ENCODE measurements at regions not wholly inside any gene's neighbourhood (a gene's known extent, or its start where the extent isn't known, plus 50 kb on each side); places are given as distances from the start of the nearest gene placed in this dataset.

- Histone ChIP-seq H3K9me3 (ENCODE audit: control insufficient read depth in 1 of 2, insufficient read depth in 1 of 2, low read depth in 1 of 2, low read length in 2 of 2) (no peaks in the 10 kb centered on the region), H2AFZ (ENCODE audit: low read depth, low read length, poor library complexity, severe bottlenecking) (no peak overlapping the region), H3K4me1 (ENCODE audit: control insufficient read depth in 1 of 2, insufficient read depth in 2 of 2, low read length in 2 of 2) (no peaks in the 10 kb centered on the region), H3K4me3 (replicated peaks in 1 of 2; ENCODE audit: low read depth in 1 of 2, low read length in 2 of 2) (no peak overlapping the region), H3K4me2 (ENCODE audit: low read length) (no peak overlapping the region), H3K36me3 (ENCODE audit: control insufficient read depth in 1 of 2, insufficient read depth in 2 of 2, low read length in 2 of 2) (no peaks in the 10 kb centered on the region), H3K9me2 (ENCODE audit: insufficient read depth) (no peaks in the 10 kb centered on the region), H3K27ac (ENCODE audit: low read depth, low read length) (no peak overlapping the region), H3K79me2 (ENCODE audit: insufficient read depth, low read length) (no peaks in the 10 kb centered on the region), H4K20me1 (ENCODE audit: insufficient read depth) (no peaks in the 10 kb centered on the region), H3K9ac (ENCODE audit: low read length) (no peak overlapping the region), H3K27me3 (ENCODE audit: insufficient read depth, low read length) (no peaks in the 10 kb centered on the region)
- CTCF ChIA-PET = no interaction called here
- DNase-seq (ENCODE audit: low read depth, low spot score) (no peak), ATAC-seq (no peak)
- RAD21 ChIA-PET (ENCODE audit: low non-redundant PET in 1 of 2, low total read pairs in 2 of 2, uncharacterized antibody in 2 of 2, unreplicated experiment in 2 of 2) = no interaction called here
- BruUV-seq (replicated peaks) = no TSS peak
- TF ChIP-seq YY1 (IDR thresholded peaks at IDR 0.05; ENCODE audit: extremely low read depth, insufficient replicate concordance, low read depth, low read length) = no peak
- TF ChIP-seq SRF (IDR thresholded peaks at IDR 0.05; ENCODE audit: low read depth) = no peak
- no peak for TF ChIP-seq ELF1 (IDR thresholded peaks at IDR 0.05; ENCODE audit: borderline replicate concordance, low read depth)
- TF ChIP-seq SIN3A (IDR thresholded peaks at IDR 0.05; ENCODE audit: low read depth) = no peak
- TF ChIP-seq, protein P1, sequence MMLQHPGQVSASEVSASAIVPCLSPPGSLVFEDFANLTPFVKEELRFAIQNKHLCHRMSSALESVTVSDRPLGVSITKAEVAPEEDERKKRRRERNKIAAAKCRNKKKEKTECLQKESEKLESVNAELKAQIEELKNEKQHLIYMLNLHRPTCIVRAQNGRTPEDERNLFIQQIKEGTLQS (IDR thresholded peaks at IDR 0.05) = no peak
- no peak for TF ChIP-seq FOSL1 (IDR thresholded peaks at IDR 0.05; ENCODE audit: low read depth)
- TF ChIP-seq CBX3 (IDR thresholded peaks at IDR 0.05; ENCODE audit: low read depth) = no peak
- no peak for TF ChIP-seq EZH2 (IDR thresholded peaks at IDR 0.05)
- no peak for TF ChIP-seq ZNF274 (IDR thresholded peaks at IDR 0.05; ENCODE audit: low read depth, low read length)
- TF ChIP-seq RAD21 (IDR thresholded peaks at IDR 0.05; ENCODE audit: low read depth) = no peak
- no peak for TF ChIP-seq SP1 (IDR thresholded peaks at IDR 0.05; ENCODE audit: low read depth)
- TF ChIP-seq POLR2AphosphoS5 (IDR thresholded peaks at IDR 0.05; ENCODE audit: low read depth, low read length) = no peak
- no peak for TF ChIP-seq CTCF (IDR thresholded peaks at IDR 0.05 in 2 of 3, conservative IDR thresholded peaks at IDR 0.05 in 1 of 3; ENCODE audit: borderline replicate concordance in 1 of 3, insufficient read depth in 1 of 3, low read depth in 2 of 3, low read length in 2 of 3)
- no peak for TF ChIP-seq EZH2phosphoT487 (IDR thresholded peaks at IDR 0.05; ENCODE audit: borderline replicate concordance)
- TF ChIP-seq, protein P2, sequence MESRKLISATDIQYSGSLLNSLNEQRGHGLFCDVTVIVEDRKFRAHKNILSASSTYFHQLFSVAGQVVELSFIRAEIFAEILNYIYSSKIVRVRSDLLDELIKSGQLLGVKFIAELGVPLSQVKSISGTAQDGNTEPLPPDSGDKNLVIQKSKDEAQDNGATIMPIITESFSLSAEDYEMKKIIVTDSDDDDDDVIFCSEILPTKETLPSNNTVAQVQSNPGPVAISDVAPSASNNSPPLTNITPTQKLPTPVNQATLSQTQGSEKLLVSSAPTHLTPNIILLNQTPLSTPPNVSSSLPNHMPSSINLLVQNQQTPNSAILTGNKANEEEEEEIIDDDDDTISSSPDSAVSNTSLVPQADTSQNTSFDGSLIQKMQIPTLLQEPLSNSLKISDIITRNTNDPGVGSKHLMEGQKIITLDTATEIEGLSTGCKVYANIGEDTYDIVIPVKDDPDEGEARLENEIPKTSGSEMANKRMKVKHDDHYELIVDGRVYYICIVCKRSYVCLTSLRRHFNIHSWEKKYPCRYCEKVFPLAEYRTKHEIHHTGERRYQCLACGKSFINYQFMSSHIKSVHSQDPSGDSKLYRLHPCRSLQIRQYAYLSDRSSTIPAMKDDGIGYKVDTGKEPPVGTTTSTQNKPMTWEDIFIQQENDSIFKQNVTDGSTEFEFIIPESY (IDR thresholded peaks at IDR 0.05; ENCODE audit: extremely low read depth, insufficient replicate concordance, low read length) = no peak
- TF ChIP-seq ZFX (IDR thresholded peaks at IDR 0.05) = no peak
- intact Hi-C loops (cut with micrococcal nuclease) = no loop called here
- POLR2A ChIA-PET = no interaction called here
These were observed 109.7 kb upstream of the FOXN2 start for GRCh38 chr2:48204750-48205136.
